K562 (cell line): ENCODE measurements at regions not wholly inside any gene's neighbourhood (a gene's known extent, or its start where the extent isn't known, plus 50 kb on each side); places are given as distances from the start of the nearest gene placed in this dataset.
A peak's percentile ranks its signal among the peaks of the same experiment; 100 is the strongest.
"Not testable (repeated sequence)": the region's sequence is repeated elsewhere in the genome, so short reads cannot be mapped to it uniquely, and the experiment has no call there.

Experiments
- ATAC-seq: fragments of 200-7000 bp; cut with Tn5 transposase; 3 replicates; pipeline ENCODE4 v1.9.1; 2020; ENCODE audit warnings: moderate library complexity
- BruUV-seq: library from RNA; stranded (reverse); fragments of 400-500 nt; replicated peaks from 2 replicates; lab custom pipeline; 2021; lab: Mats Ljungman, UMichigan
- CTCF ChIA-PET: fragments of 300-600 bp; formaldehyde crosslinking; extraction: SDS; loops from one replicate; lab custom pipeline; 2021; ENCODE audit warnings: low intra/inter-chr PET ratio; lab: Yijun Ruan, JAX
- POLR2A ChIA-PET: fragments of 300-600, 350-650 bp; sonication (Branson Sonifier 250); formaldehyde crosslinking; extraction: SDS; loops from one replicate; lab custom pipeline; 2021; ENCODE audit warnings: antibody characterized with exemption, inconsistent platforms; lab: Yijun Ruan, JAX
- DNase-seq, 4 experiments: peaks; one replicate each; pipeline versions ENCODE4 v3.0.0 to v3.0.0-alpha.2; 2011 to 2018; ENCODE audit warnings: low spot score in 3 of 4, mixed read lengths in 3 of 4; ENCODE audit errors: extremely low read depth in 1 of 4
- FAIRE-seq: peaks from 2 replicates; lab custom pipeline; 2011; peaks lifted over from hg19 to GRCh38; lab: Jason Lieb, UNC
- H2AFZ ChIP-seq: 2 replicates; pipeline ENCODE4 v1.6.0; 2011; ENCODE audit warnings: low read depth, low read length, control low read depth, inconsistent platforms
- H3K27ac ChIP-seq: fragments of 200-600 bp; 3 replicates; pipeline ENCODE4 v1.8.0; 2011; ENCODE audit warnings: low read depth, mild to moderate bottlenecking, control low read depth, inconsistent platforms, low read length, moderate library complexity, mixed read lengths; ENCODE audit errors: extremely low read depth
- H3K27me3 ChIP-seq, 2 experiments: fragments of 300-600 bp in 1 of 2; 2 replicates in 1 of 2; 3 replicates in 1 of 2; pipeline versions ENCODE4 v1.6.0 to v1.8.0; 2011; ENCODE audit warnings: inconsistent platforms in 2 of 2, low read length in 2 of 2, mild to moderate bottlenecking in 1 of 2, mixed read lengths in 1 of 2, moderate library complexity in 1 of 2; ENCODE audit not compliant: control insufficient read depth in 2 of 2, insufficient read depth in 2 of 2
- H3K36me3 ChIP-seq: fragments of 300-600 bp; 3 replicates; pipeline ENCODE4 v1.8.0; 2011; ENCODE audit warnings: mild to moderate bottlenecking, low read length, inconsistent platforms; ENCODE audit not compliant: control insufficient read depth, insufficient read depth
- H3K4me1 ChIP-seq, 2 experiments: fragments of 200-600 bp in 1 of 2; replicated peaks in 1 of 2; 2 replicates in 1 of 2; 3 replicates in 1 of 2; pipeline versions ENCODE4 v1.5.1 to v1.8.0; 2011; ENCODE audit warnings: inconsistent platforms in 2 of 2, low read length in 2 of 2, mild to moderate bottlenecking in 1 of 2, mixed read lengths in 1 of 2, moderate library complexity in 1 of 2; ENCODE audit not compliant: control insufficient read depth in 2 of 2, insufficient read depth in 2 of 2
- H3K4me2 ChIP-seq: 2 replicates; pipeline ENCODE4 v1.6.1; 2011; ENCODE audit warnings: low read length, control low read depth, inconsistent platforms, mixed read lengths; ENCODE audit not compliant: insufficient read depth
- H3K4me3 ChIP-seq: fragments of 200-600 bp; sonication (generic), shearing (Covaris generic); 2 replicates; pipeline ENCODE4 v1.5.1; 2016; ENCODE audit warnings: control low read depth, inconsistent platforms
- H3K79me2 ChIP-seq: fragments of 200-600 bp; 3 replicates; pipeline ENCODE4 v1.8.0; 2011; ENCODE audit warnings: low read length, inconsistent platforms; ENCODE audit not compliant: control insufficient read depth, insufficient read depth
- H3K9ac ChIP-seq, 2 experiments: 2 replicates each; pipeline versions ENCODE4 v1.6.0 to v1.6.1; 2011; ENCODE audit warnings: low read depth in 2 of 2, low read length in 2 of 2, control low read depth in 1 of 2, inconsistent platforms in 1 of 2, mild to moderate bottlenecking in 1 of 2, mixed read lengths in 1 of 2; ENCODE audit not compliant: insufficient read depth in 1 of 2
- H3K9me1 ChIP-seq: one replicate; pipeline ENCODE4 v1.6.0; 2011; ENCODE audit warnings: inconsistent platforms, mild to moderate bottlenecking, low read length, moderate library complexity; ENCODE audit not compliant: control insufficient read depth, insufficient read depth
- H3K9me3 ChIP-seq: replicated peaks from 2 replicates; pipeline ENCODE4 v1.5.1; 2011; ENCODE audit warnings: low read depth, low read length, inconsistent platforms; ENCODE audit not compliant: control insufficient read depth, insufficient read depth
- H4K20me1 ChIP-seq: replicated peaks from 2 replicates; pipeline ENCODE4 v1.6.1; 2011; ENCODE audit warnings: low read length, inconsistent platforms, mixed read lengths; ENCODE audit not compliant: control insufficient read depth, insufficient read depth
- ZNF583 ChIP-seq: fragments of 250-450 bp; sonication (Bioruptor Pico); IDR thresholded peaks from 2 replicates; pipeline ENCODE4 v1.4.0; 2020
- WGBS: fragments of 100-300 bp; shearing (Covaris generic); methylation state at CpG from one replicate; pipeline ENCODE4 v1.1.6; 2016; ENCODE audit warnings: low coverage, mixed read lengths; ENCODE audit not compliant: insufficient coverage; ENCODE audit errors: missing lambda C conversion rate; 5-methylcytosine and 5-hydroxymethylcytosine counted together
- in situ Hi-C: fragments of 300-500 bp; cut with MboI; formaldehyde crosslinking; loops from 4 replicates; pipeline ENCODE4 v1.15.0; 2018; ENCODE audit warnings: inconsistent platforms, mixed read lengths
- intact Hi-C: fragments of 100-400 bp; cut with micrococcal nuclease; formaldehyde crosslinking; loops from 2 replicates; pipeline ENCODE4 v1.14.2; 2022
- TF ChIP-seq, protein P1 (sequence below): fragments of 250-450 bp; sonication (Bioruptor Pico); IDR thresholded peaks from 2 replicates; pipeline ENCODE4 v1.9.0; 2021; ENCODE audit warnings: mild to moderate bottlenecking

DNA sequence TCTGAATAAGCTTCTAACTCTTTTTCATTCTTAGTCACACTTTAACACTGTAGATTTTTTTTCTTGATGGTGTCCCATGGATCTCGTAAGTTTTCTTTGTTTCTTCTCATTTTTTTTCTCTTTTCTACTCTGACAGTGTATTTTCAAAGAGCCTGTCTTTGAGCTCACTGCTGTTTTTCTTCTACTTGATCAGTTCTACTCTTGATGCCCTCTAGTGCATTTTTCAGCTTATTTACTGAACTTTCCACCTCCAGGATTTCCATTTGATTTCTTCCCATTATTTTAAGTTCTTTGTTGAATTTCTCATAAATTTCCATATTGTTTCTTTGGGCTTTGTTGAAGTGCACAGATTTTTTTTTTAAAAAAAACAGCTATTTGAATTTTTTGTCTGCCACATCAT, 2641.1 kb upstream of the DEFB115 start:
- no peak overlapping the region for H3K4me3 ChIP-seq
- no peak overlapping the region for H3K4me2 ChIP-seq
- H2AFZ ChIP-seq, result no peak overlapping the region
- no peak for FAIRE-seq
- no peak for ATAC-seq
- in situ Hi-C loops (loop anchor here (10.0 kb wide), 1 partner anchor 1748 kb away; no protein-coding TSS in a partner anchor), intact Hi-C loops (no loop called here)
- no peak for DNase-seq
- H3K27ac ChIP-seq, result no peak overlapping the region
- no peak overlapping the region for H3K9ac ChIP-seq
- WGBS, result 0% methylated on average over 1 of the region's 1 CpG
- H3K4me1 ChIP-seq, result no peaks in the 10 kb centered on the region
- no peaks in the 10 kb centered on the region for H3K27me3 ChIP-seq
- ChIA-PET POLR2A (no interaction called here), CTCF (no interaction called here)
- no peaks in the 10 kb centered on the region for H3K36me3 ChIP-seq
- no peaks in the 10 kb centered on the region for H4K20me1 ChIP-seq
- peak; percentile 92; the same call in 1 of the 2 replicates for TF ChIP-seq ZNF583 (CRISPR knock-in tag)
- TF ChIP-seq, protein P1, sequence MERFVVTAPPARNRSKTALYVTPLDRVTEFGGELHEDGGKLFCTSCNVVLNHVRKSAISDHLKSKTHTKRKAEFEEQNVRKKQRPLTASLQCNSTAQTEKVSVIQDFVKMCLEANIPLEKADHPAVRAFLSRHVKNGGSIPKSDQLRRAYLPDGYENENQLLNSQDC (CRISPR knock-in tag), result no peak
- no peaks in the 10 kb centered on the region for H3K9me1 ChIP-seq
- H3K9me3 ChIP-seq, result no peaks in the 10 kb centered on the region; the same call in 1 of the 2 replicates
- no peaks in the 10 kb centered on the region for H3K79me2 ChIP-seq
- BruUV-seq, result no TSS peak

DNA sequence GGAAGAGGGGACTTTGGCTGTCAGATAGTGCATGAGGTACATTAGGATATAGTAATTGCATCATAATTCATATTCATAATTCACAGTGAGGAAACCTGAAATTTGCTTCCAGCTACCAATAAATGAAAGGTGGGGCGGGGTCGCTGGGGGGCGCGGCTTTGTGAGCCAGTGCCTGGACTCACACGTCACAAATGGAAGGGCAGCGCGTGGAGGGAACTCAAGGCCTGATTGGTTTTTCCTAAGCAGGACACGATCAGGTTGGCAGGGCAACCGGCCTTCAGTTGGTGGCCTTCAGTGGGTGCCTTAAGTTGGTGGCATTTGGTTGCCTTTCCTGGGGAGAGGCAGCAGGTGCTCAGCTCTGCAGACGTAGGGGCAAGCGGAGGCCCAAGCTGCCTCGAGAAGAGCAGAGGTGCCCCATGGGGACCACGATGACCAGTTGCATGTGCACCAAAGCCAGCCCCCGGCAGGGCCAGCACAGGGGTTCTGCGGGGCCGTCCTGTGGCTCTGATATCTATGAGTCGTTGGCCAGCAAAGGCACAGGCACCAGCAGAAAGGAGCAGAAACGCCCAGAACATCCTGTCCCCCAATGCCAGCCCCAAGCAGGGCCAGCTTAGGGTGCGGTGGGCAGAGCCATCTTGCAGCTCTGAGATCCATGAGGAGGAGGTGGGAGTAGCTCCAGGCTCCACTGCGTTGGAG, 2637.4 kb upstream of the DEFB115 start:
- H3K27ac ChIP-seq, H3K9me1 ChIP-seq, ATAC-seq, DNase-seq, H3K4me1 ChIP-seq, H3K4me3 ChIP-seq, H3K9ac ChIP-seq, H3K36me3 ChIP-seq, H4K20me1 ChIP-seq, POLR2A ChIA-PET, H2AFZ ChIP-seq, H3K27me3 ChIP-seq, H3K4me2 ChIP-seq, intact Hi-C loops, BruUV-seq, CTCF ChIA-PET, FAIRE-seq, H3K9me3 ChIP-seq, H3K79me2 ChIP-seq: not testable (repeated sequence)
- WGBS, result under 1% methylated on average over 19 of the region's 20 CpGs
- in situ Hi-C loops, result loop anchor here (10.0 kb wide), 1 partner anchor 1745 kb away; no protein-coding TSS in a partner anchor
